ENCODE measurements at regions not wholly inside any gene's neighbourhood (a gene's known extent, or its start where the extent isn't known, plus 50 kb on each side); places are given as distances from the start of the nearest gene placed in this dataset.

DNA sequence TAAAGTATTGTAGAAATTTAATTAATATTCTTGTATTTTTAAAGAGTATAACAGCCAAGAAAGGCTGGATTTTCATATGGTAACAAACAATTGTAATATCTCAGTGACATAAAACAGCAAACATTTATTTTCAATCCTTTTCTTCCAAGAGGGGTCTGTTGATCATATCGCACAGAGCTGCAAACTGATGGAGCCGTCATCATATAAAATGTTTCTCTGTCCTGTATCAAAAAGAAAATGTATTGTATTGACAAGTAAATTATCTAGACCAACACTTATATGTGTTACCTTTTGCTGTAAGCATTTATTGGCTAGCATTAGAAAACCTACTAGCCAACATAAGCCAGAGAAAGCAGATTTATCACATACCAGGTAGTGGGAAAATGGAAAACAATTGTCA, 2861.4 kb upstream of the PCDH20 start:
- ChIA-PET CTCF (no interaction called here), POLR2A (ENCODE audit: unreplicated experiment) (interaction anchor here (0.6 kb wide), 1 partner anchor 10 kb away, joined by 3 read pairs; no protein-coding TSS in a partner anchor)
- H4K91ac ChIP-seq (ENCODE audit: insufficient read depth, low read depth, low read length), result no peak overlapping the region
- H4K8ac ChIP-seq (ENCODE audit: low read depth in 2 of 2, low read length in 2 of 2), result no peak overlapping the region
- in situ Hi-C loops (cut with MboI; ENCODE audit: low sequenced_read_pairs), result no loop called here
- no peak overlapping the region for H2BK20ac ChIP-seq (ENCODE audit: low read depth, low read length)
- H3K79me1 ChIP-seq (ENCODE audit: low read depth in 1 of 2, low read length in 2 of 2), result no peaks in the 10 kb centered on the region
- no peak overlapping the region for H2BK15ac ChIP-seq (ENCODE audit: low read depth, low read length)
- H3K18ac ChIP-seq (ENCODE audit: low read depth, low read length), result no peak overlapping the region
- no peaks in the 10 kb centered on the region for H3K27me3 ChIP-seq (ENCODE audit: control insufficient read depth, insufficient read depth, low read length)
- H3K9me3 ChIP-seq (ENCODE audit: control insufficient read depth, insufficient read depth, low read length), result no peaks in the 10 kb centered on the region
- no peak overlapping the region for H2AFZ ChIP-seq (replicated peaks; ENCODE audit: low read length, poor library complexity)
- no peaks in the 10 kb centered on the region; the same call in 1 of the 2 replicates for H3K4me1 ChIP-seq (ENCODE audit: control insufficient read depth, insufficient read depth, low read length)
- no peak overlapping the region for H3K23ac ChIP-seq (ENCODE audit: low read depth, low read length)
- no peak overlapping the region for H3K27ac ChIP-seq (ENCODE audit: insufficient read depth, low read length)
- TF ChIP-seq FOS (IDR thresholded peaks at IDR 0.05; ENCODE audit: low read depth, low read length), result no peak
- H3K9ac ChIP-seq (ENCODE audit: low read depth, low read length), result no peak overlapping the region
- H2BK120ac ChIP-seq (ENCODE audit: low read depth, low read length), result no peak overlapping the region
- H3K4me2 ChIP-seq (ENCODE audit: low read depth, low read length), result no peak overlapping the region
- H3K36me3 ChIP-seq (ENCODE audit: control insufficient read depth, insufficient read depth, low read length), result no peaks in the 10 kb centered on the region
- ATAC-seq (ENCODE audit: low read depth), result no peak
- no CpG with 5 or more reads among the region's 2 CpGs for WGBS, 2 experiments (ENCODE audit: extremely low coverage in 2 of 2, insufficient read length in 1 of 2)
- H4K20me1 ChIP-seq (ENCODE audit: insufficient read depth, low read length), result no peaks in the 10 kb centered on the region
- H2BK5ac ChIP-seq (ENCODE audit: low read depth, low read length, poor library complexity, severe bottlenecking), result no peak overlapping the region
- H4K5ac ChIP-seq (ENCODE audit: low read depth, low read length), result no peak overlapping the region
- dilution Hi-C loops (cut with HindIII; ENCODE audit: low sequenced_read_pairs, unreplicated experiment), result no loop called here
- intact Hi-C loops (cut with micrococcal nuclease), result no loop called here
- no peak for DNase-seq
- H3K4ac ChIP-seq (ENCODE audit: low read depth, low read length), result no peak overlapping the region
- no peak overlapping the region for H3K4me3 ChIP-seq (ENCODE audit: insufficient read depth, low read depth, low read length)
- H2AK5ac ChIP-seq (ENCODE audit: low read depth, low read length), result no peak overlapping the region
- no peak overlapping the region for H3K14ac ChIP-seq (replicated peaks; ENCODE audit: low read depth, low read length)
- H3K56ac ChIP-seq (ENCODE audit: extremely low read depth, insufficient read depth, low read length), result no peak overlapping the region
- H2AK9ac ChIP-seq (replicated peaks; ENCODE audit: low read depth, low read length, poor library complexity), result no peak overlapping the region
- no TSS peak for BruUV-seq (replicated peaks)
- H3K9me1 ChIP-seq (ENCODE audit: insufficient read depth, low read length), result no peaks in the 10 kb centered on the region
